ENCODE measurements at regions not wholly inside any gene's neighbourhood (a gene's known extent, or its start where the extent isn't known, plus 50 kb on each side); places are given as distances from the start of the nearest gene placed in this dataset.

- TF ChIP-seq CTCF (IDR thresholded peaks at IDR 0.05; ENCODE audit: insufficient read depth, low read depth, low read length, missing control alignments): no peak
- DNase-seq (ENCODE audit: low read depth): no peak
Observed at GRCh38 chr14:82094829-82095345, 561.2 kb upstream of the SEL1L start.

GRCh38 chr14:82104013-82104412 is 570.4 kb upstream of the SEL1L start:
- H3K4me3 ChIP-seq (ENCODE audit: low read depth, low read length): no peak overlapping the region
- TF ChIP-seq CTCF (IDR thresholded peaks at IDR 0.05; ENCODE audit: insufficient read depth, low read depth, low read length, missing control alignments): no peak
- no peak for DNase-seq (ENCODE audit: low read depth)

More at GRCh38 chr14:82094829-82095345, 561.2 kb upstream of the SEL1L start:
- no peak overlapping the region for H3K4me3 ChIP-seq (ENCODE audit: low read depth, low read length)

GRCh38 chr14:82112210-82112839 is 578.7 kb upstream of the SEL1L start:
- no peak for TF ChIP-seq CTCF (IDR thresholded peaks at IDR 0.05; ENCODE audit: insufficient read depth, low read depth, low read length, missing control alignments)
- DNase-seq (ENCODE audit: low read depth): no peak
- no peak overlapping the region for H3K4me3 ChIP-seq (ENCODE audit: low read depth, low read length)

- DNase-seq (ENCODE audit: low read depth): no peak
- H3K4me3 ChIP-seq (ENCODE audit: low read depth, low read length): no peak overlapping the region
- TF ChIP-seq CTCF (IDR thresholded peaks at IDR 0.05; ENCODE audit: insufficient read depth, low read depth, low read length, missing control alignments): no peak
Observed at GRCh38 chr14:82113007-82113406, 579.4 kb upstream of the SEL1L start.

GRCh38 chr14:82113710-82114109 is 580.1 kb upstream of the SEL1L start:
- DNase-seq (ENCODE audit: low read depth): no peak
- TF ChIP-seq CTCF (IDR thresholded peaks at IDR 0.05; ENCODE audit: insufficient read depth, low read depth, low read length, missing control alignments): no peak
- H3K4me3 ChIP-seq (ENCODE audit: low read depth, low read length): no peak overlapping the region

GRCh38 chr14:82116721-82117120 is 583.1 kb upstream of the SEL1L start:
- no peak overlapping the region for H3K4me3 ChIP-seq (ENCODE audit: low read depth, low read length)
- TF ChIP-seq CTCF (IDR thresholded peaks at IDR 0.05; ENCODE audit: insufficient read depth, low read depth, low read length, missing control alignments): no peak
- DNase-seq (ENCODE audit: low read depth): no peak

- DNase-seq (ENCODE audit: low read depth): no peak
- H3K4me3 ChIP-seq (ENCODE audit: low read depth, low read length): no peak overlapping the region
- TF ChIP-seq CTCF (IDR thresholded peaks at IDR 0.05; ENCODE audit: insufficient read depth, low read depth, low read length, missing control alignments): no peak
Observed at GRCh38 chr14:82122655-82123054, 589.0 kb upstream of the SEL1L start.

Measured in GM12865 (cell line).